ENCODE measurements at regions not wholly inside any gene's neighbourhood (a gene's known extent, or its start where the extent isn't known, plus 50 kb on each side); places are given as distances from the start of the nearest gene placed in this dataset.

DNA sequence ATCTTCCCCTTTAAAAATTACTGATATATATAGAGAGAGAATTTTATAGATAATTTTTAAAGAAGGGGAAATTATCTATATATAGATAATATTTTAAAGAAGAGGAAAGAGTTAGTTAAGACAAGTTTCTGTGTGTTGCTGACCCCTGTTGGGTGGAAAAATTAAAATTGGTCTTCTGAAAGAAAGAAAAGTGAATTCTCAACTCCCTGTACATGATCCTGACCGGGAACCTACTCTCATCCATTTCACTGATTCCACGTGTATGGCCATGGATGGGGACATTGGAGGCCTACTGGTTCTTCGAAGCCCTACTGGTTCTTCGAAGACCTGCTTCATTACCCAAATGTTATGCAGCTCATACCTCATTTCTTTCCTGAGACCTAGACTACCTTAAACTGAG, 53.0 kb upstream of the TCF21 start:
- DNase-seq (ENCODE audit: low read depth, low spot score): no peak

DNA sequence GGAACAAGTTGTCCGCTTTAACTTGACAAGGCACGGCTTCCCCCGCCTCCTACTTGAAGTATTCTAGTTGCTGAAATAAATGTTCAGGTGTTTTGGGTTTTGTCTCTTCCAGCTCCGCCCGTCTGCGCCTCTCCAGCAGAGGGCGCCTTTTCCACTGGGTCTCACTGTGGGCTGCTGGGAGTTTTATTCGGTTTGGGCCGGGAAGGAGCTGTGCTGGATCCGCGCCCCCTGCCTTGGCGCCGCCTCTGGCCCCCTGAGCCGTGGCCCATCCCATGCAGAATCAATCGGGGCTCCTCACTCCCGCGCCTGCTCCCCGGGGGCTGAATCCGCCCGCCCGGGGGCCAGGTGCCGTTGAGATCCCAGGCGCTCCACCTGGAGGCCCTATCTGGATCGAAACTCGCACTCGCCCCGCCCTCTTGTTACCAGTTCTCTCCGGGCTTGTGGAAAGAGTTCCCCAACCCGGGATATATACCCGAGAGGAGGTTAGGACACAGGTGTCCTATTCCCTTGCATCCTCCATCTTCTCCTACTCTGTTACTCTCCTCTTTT, 51.0 kb upstream of the TCF21 start:
- DNase-seq (ENCODE audit: low read depth, low spot score): no peak
